ENCODE measurements at regions not wholly inside any gene's neighbourhood (a gene's known extent, or its start where the extent isn't known, plus 50 kb on each side); places are given as distances from the start of the nearest gene placed in this dataset. TPM values are rescaled to one million over a fixed set of nuclear protein-coding genes. Genes with fewer than 3 reads are reported as not detected.

DNA sequence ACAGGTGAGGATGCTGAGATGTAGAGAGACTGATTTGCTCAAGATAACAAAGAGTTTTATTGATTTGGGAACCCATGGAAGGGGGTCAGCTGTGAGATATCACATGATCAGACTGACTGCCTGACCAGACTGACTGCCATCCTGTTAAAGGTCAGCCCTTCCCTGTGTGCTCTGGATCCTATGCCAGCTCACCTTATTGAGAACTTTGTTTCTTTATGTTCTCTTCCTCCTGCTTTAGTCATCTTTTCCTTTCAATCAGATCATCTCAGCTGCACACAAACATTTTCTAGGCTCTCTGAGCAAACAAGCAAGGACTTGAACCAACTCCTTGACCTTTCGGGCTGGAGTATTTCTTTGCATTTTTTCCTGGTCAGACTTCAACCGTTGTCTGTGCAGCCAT is 50.0 kb upstream of the MTPN start:
- ChIA-PET CTCF (interaction anchor here (1.3 kb wide), 1 partner anchor 17 kb away, joined by 4 read pairs; no protein-coding TSS in a partner anchor), POLR2A (no interaction called here)
- dilution Hi-C loops (cut with MboI; ENCODE audit: extremely low pct_ligation_motif_present, low sequenced_read_pairs) (no loop called here), intact Hi-C loops (cut with micrococcal nuclease) (no loop called here)
- H3K36me3 ChIP-seq (ENCODE audit: control insufficient read depth in 2 of 2, extremely low read depth in 1 of 2, insufficient read depth in 2 of 2, low read length in 2 of 2): no peaks in the 10 kb centered on the region
- no peak overlapping the region for H3K27ac ChIP-seq (ENCODE audit: insufficient read depth, low read depth, low read length)
- H3K9ac ChIP-seq (replicated peaks; ENCODE audit: extremely low read depth, insufficient read depth, low read length): no peak overlapping the region
- H3K27me3 ChIP-seq (ENCODE audit: control insufficient read depth in 2 of 2, insufficient read depth in 2 of 2, low read length in 2 of 2): peaks cover 1 to 10% of the 10 kb centered on the region in 2 experiments
- H3K4me2 ChIP-seq (ENCODE audit: insufficient read depth, low read length): no peak overlapping the region
- H3K4me3 ChIP-seq (replicated peaks in 1 of 3; ENCODE audit: insufficient read depth in 1 of 3, low read depth in 1 of 3, low read length in 3 of 3): no peak overlapping the region
- no peaks in the 10 kb centered on the region for H3K9me3 ChIP-seq (replicated peaks; ENCODE audit: control insufficient read depth, insufficient read depth, low read length)
- H4K20me1 ChIP-seq (replicated peaks; ENCODE audit: control insufficient read depth, extremely low read depth, insufficient read depth, low read length): no peaks in the 10 kb centered on the region
- TF ChIP-seq FOS (IDR thresholded peaks at IDR 0.05; ENCODE audit: borderline replicate concordance, insufficient read depth, low read length): no peak
- TF ChIP-seq, protein P1, sequence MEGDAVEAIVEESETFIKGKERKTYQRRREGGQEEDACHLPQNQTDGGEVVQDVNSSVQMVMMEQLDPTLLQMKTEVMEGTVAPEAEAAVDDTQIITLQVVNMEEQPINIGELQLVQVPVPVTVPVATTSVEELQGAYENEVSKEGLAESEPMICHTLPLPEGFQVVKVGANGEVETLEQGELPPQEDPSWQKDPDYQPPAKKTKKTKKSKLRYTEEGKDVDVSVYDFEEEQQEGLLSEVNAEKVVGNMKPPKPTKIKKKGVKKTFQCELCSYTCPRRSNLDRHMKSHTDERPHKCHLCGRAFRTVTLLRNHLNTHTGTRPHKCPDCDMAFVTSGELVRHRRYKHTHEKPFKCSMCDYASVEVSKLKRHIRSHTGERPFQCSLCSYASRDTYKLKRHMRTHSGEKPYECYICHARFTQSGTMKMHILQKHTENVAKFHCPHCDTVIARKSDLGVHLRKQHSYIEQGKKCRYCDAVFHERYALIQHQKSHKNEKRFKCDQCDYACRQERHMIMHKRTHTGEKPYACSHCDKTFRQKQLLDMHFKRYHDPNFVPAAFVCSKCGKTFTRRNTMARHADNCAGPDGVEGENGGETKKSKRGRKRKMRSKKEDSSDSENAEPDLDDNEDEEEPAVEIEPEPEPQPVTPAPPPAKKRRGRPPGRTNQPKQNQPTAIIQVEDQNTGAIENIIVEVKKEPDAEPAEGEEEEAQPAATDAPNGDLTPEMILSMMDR (IDR thresholded peaks at IDR 0.05; ENCODE audit: extremely low read depth in 1 of 2, insufficient read depth in 1 of 2, low read depth in 1 of 2, low read length in 2 of 2): no peak
- no peak for TF ChIP-seq EZH2 (IDR thresholded peaks at IDR 0.05; ENCODE audit: borderline replicate concordance, low read depth, low read length, severe bottlenecking)
- TF ChIP-seq JUN (IDR thresholded peaks at IDR 0.05; ENCODE audit: borderline replicate concordance, insufficient read depth, insufficient read length, low read depth): no peak
- TF ChIP-seq POLR2A (IDR thresholded peaks at IDR 0.05; ENCODE audit: low read depth, low read length): no peak
- TF ChIP-seq, protein P2, sequence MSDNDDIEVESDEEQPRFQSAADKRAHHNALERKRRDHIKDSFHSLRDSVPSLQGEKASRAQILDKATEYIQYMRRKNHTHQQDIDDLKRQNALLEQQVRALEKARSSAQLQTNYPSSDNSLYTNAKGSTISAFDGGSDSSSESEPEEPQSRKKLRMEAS (IDR thresholded peaks at IDR 0.05; ENCODE audit: insufficient read depth, insufficient read length): no peak
- TF ChIP-seq GATA2 (IDR thresholded peaks at IDR 0.05; ENCODE audit: insufficient read depth, insufficient read length, low read depth, low read length): no peak
- TF ChIP-seq POLR2AphosphoS5 (IDR thresholded peaks at IDR 0.05; ENCODE audit: insufficient read depth, low read depth, low read length): no peak
- TF ChIP-seq MYC (IDR thresholded peaks at IDR 0.05; ENCODE audit: low read depth, low read length): no peak
- no TSS peak for BruUV-seq (replicated peaks)
- H3K4me1 ChIP-seq (ENCODE audit: control insufficient read depth, extremely low read depth, insufficient read depth, low read length): no peaks in the 10 kb centered on the region
- no peak for DNase-seq (ENCODE audit: low read depth, low spot score)
- no peak overlapping the region for H2AFZ ChIP-seq (ENCODE audit: low read depth, low read length)
- H3K79me2 ChIP-seq (ENCODE audit: control insufficient read depth, insufficient read depth, low read length): no peaks in the 10 kb centered on the region
- H3K9me1 ChIP-seq (replicated peaks; ENCODE audit: control insufficient read depth, extremely low read depth, insufficient read depth, low read length): no peaks in the 10 kb centered on the region
- FAIRE-seq: no peak

Small RNA genes in the stretch of these regions (small RNA-seq; reads per million reads assigned to genes)
- not detected for gene RF00019 (ENCODE audit: insufficient read depth, insufficient read length, low read depth, low replicate concordance)

Measured in endothelial cell of umbilical vein (primary cell).